NCI-H1048 (cell line): ENCODE measurements at regions not wholly inside any gene's neighbourhood (a gene's known extent, or its start where the extent isn't known, plus 50 kb on each side); places are given as distances from the start of the nearest gene placed in this dataset.
"Not testable (repeated sequence)": the region's sequence is repeated elsewhere in the genome, so short reads cannot be mapped to it uniquely, and the experiment has no call there.

ENCODE experiments used
- DNase-seq: peaks from one replicate; lab custom pipeline; 2025; lab: John Stamatoyannopoulos, UW

- no peak for DNase-seq
Measured at GRCh38 chr2:123816928-123817327, 208.2 kb upstream of the CNTNAP5 start.

- DNase-seq = no peak
Measured at GRCh38 chr2:123826729-123827271, 198.3 kb upstream of the CNTNAP5 start.

- no peak for DNase-seq
Measured at GRCh38 chr2:123839326-123839725, 185.8 kb upstream of the CNTNAP5 start.

- no peak for DNase-seq
Measured at GRCh38 chr2:123840016-123840415, 185.1 kb upstream of the CNTNAP5 start.

GRCh38 chr2:123840574-123840973 lies 184.5 kb upstream of the CNTNAP5 start:
- DNase-seq = no peak

GRCh38 chr2:123851281-123851680 lies 173.8 kb upstream of the CNTNAP5 start:
- DNase-seq = no peak

GRCh38 chr2:123853161-123853560 lies 171.9 kb upstream of the CNTNAP5 start:
- DNase-seq = no peak

GRCh38 chr2:123859031-123859430 lies 166.1 kb upstream of the CNTNAP5 start:
- not testable (repeated sequence) for DNase-seq

GRCh38 chr2:123864416-123864815 lies 160.7 kb upstream of the CNTNAP5 start:
- no peak for DNase-seq

GRCh38 chr2:123870206-123870880 lies 154.7 kb upstream of the CNTNAP5 start:
- no peak for DNase-seq

GRCh38 chr2:123870881-123871276 lies 154.2 kb upstream of the CNTNAP5 start:
- no peak for DNase-seq

GRCh38 chr2:123890148-123890547 lies 134.9 kb upstream of the CNTNAP5 start:
- no peak for DNase-seq

GRCh38 chr2:123894167-123894566 lies 130.9 kb upstream of the CNTNAP5 start:
- DNase-seq = no peak

GRCh38 chr2:123895651-123896050 lies 129.4 kb upstream of the CNTNAP5 start:
- DNase-seq = no peak

- DNase-seq = no peak
Measured at GRCh38 chr2:123901256-123901655, 123.8 kb upstream of the CNTNAP5 start.

GRCh38 chr2:123906361-123906760 lies 118.7 kb upstream of the CNTNAP5 start:
- no peak for DNase-seq

GRCh38 chr2:123908522-123908921 lies 116.6 kb upstream of the CNTNAP5 start:
- DNase-seq = no peak

GRCh38 chr2:123912171-123912570 lies 112.9 kb upstream of the CNTNAP5 start:
- DNase-seq = no peak

- DNase-seq = no peak
Measured at GRCh38 chr2:123913143-123913735, 111.8 kb upstream of the CNTNAP5 start.

GRCh38 chr2:123915380-123915779 lies 109.7 kb upstream of the CNTNAP5 start:
- DNase-seq = no peak

GRCh38 chr2:123916051-123916450 lies 109.0 kb upstream of the CNTNAP5 start:
- no peak for DNase-seq

- no peak for DNase-seq
Measured at GRCh38 chr2:123916531-123916930, 108.6 kb upstream of the CNTNAP5 start.

GRCh38 chr2:123917241-123917640 lies 107.8 kb upstream of the CNTNAP5 start:
- DNase-seq = no peak

GRCh38 chr2:123928358-123928757 lies 96.7 kb upstream of the CNTNAP5 start:
- no peak for DNase-seq
